PC-9 (cell line): ENCODE measurements at regions not wholly inside any gene's neighbourhood (a gene's known extent, or its start where the extent isn't known, plus 50 kb on each side); places are given as distances from the start of the nearest gene placed in this dataset.

Experiments used
- EZH2 ChIP-seq: fragments of 200-600 bp; sonication (generic); IDR thresholded peaks from 2 replicates; pipeline ENCODE4 v1.8.0; 2017; ENCODE audit warnings: antibody characterized with exemption, low read depth
- TF ChIP-seq, protein P1 (sequence below): fragments of 200-600 bp; sonication (generic); conservative IDR thresholded peaks from 2 replicates; pipeline ENCODE4 v1.6.1; 2017; ENCODE audit warnings: mixed run types, antibody characterized with exemption, mild to moderate bottlenecking, moderate library complexity

DNA sequence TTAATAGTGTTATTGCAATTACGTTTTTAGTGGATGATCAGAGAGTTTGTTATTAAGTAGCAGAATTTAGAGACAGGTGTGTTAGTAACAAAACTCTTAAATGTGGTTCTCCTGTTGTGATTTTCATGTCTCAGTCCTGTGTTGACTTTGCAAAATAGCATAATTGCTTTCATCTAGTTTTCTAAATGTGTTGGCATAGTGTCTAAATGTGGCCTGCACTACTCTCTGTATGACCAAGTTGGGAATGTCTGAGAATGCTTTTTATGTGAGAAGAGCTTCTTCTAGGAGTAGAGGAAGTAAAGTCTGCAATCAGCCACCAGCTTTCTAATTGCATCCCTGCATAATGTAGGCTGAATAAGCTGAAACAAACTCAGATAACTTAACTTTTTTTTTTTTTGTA is 158.6 kb upstream of the FAT1 start:
- no peak for TF ChIP-seq EZH2
- TF ChIP-seq, protein P1, sequence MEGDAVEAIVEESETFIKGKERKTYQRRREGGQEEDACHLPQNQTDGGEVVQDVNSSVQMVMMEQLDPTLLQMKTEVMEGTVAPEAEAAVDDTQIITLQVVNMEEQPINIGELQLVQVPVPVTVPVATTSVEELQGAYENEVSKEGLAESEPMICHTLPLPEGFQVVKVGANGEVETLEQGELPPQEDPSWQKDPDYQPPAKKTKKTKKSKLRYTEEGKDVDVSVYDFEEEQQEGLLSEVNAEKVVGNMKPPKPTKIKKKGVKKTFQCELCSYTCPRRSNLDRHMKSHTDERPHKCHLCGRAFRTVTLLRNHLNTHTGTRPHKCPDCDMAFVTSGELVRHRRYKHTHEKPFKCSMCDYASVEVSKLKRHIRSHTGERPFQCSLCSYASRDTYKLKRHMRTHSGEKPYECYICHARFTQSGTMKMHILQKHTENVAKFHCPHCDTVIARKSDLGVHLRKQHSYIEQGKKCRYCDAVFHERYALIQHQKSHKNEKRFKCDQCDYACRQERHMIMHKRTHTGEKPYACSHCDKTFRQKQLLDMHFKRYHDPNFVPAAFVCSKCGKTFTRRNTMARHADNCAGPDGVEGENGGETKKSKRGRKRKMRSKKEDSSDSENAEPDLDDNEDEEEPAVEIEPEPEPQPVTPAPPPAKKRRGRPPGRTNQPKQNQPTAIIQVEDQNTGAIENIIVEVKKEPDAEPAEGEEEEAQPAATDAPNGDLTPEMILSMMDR: no peak
